Frontal cortex (tissue), 3 donors: ENCODE measurements at regions not wholly inside any gene's neighbourhood (a gene's known extent, or its start where the extent isn't known, plus 50 kb on each side); places are given as distances from the start of the nearest gene placed in this dataset.
"Not testable (repeated sequence)": the region's sequence is repeated elsewhere in the genome, so short reads cannot be mapped to it uniquely, and the experiment has no call there.

ENCODE experiments used
- DNase-seq, 2 donors: peaks; one replicate each; pipeline ENCODE4 v3.0.0; 2012; ENCODE audit warnings: low spot score in 2 of 2
- FAIRE-seq: peaks from 2 replicates; lab custom pipeline; 2012; peaks lifted over from hg19 to GRCh38; lab: Jason Lieb, UNC
- donor health status: control.
- donor health status: control.
- donor health status: control.

DNA sequence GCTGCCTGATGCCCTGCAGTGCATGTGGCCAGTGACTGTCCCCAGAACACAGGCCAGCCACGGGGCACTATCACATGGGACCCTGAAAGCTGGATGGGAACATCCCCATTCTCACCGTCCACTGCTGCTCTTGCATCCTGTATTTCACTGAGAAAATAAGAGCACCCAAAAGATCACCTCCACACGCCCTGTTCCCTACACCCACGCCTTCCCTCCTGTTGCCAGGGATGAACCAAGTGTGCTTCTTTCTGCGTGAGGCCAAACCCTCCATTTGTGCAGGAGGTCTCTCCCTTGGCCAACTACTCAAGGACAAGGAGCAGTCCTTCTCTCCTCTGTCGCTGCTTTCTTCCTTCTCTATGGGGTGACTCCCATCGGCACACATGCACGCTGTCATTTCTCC lies 118.3 kb downstream of the LRRC37A3 start:
- not testable (repeated sequence) for FAIRE-seq, DNase-seq

DNA sequence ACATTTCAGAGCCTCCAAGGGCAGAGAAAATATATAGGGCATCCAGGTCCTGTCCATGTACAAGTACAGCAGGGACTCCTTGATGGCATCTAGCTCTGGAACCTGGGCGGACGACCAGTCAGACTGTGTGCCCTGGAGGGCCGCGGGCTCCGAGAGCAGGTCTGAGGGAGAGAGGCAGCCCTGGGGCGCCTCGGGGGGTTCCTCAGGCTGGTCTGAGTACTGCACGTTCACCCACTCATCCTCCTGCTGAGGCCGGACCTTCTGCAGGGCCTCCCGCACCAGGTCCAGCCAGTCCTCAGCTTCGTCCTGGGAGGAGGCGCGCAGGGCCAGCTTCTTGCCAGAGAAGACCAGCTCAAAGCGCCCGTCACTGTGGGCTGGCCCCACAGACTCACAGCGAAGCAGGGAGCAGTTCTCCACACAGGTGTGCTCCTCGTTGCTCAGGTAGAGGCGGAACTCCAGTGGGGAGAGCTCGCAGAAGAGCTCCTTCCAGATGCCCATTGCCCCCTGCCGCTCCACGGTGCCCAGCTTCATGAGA lies 118.8 kb downstream of the LRRC37A3 start:
- FAIRE-seq, DNase-seq: not testable (repeated sequence)

- not testable (repeated sequence) for FAIRE-seq, DNase-seq
Measured at GRCh38 chr17:64799543-64800188, 119.6 kb downstream of the LRRC37A3 start.

- not testable (repeated sequence) for DNase-seq, FAIRE-seq
Measured at GRCh38 chr17:64798961-64799360, 120.3 kb downstream of the LRRC37A3 start.

GRCh38 chr17:64798489-64798790 lies 120.8 kb downstream of the LRRC37A3 start:
- DNase-seq, FAIRE-seq: not testable (repeated sequence)

- not testable (repeated sequence) for DNase-seq, FAIRE-seq
Measured at GRCh38 chr17:64797746-64798488, 121.4 kb downstream of the LRRC37A3 start.

DNA sequence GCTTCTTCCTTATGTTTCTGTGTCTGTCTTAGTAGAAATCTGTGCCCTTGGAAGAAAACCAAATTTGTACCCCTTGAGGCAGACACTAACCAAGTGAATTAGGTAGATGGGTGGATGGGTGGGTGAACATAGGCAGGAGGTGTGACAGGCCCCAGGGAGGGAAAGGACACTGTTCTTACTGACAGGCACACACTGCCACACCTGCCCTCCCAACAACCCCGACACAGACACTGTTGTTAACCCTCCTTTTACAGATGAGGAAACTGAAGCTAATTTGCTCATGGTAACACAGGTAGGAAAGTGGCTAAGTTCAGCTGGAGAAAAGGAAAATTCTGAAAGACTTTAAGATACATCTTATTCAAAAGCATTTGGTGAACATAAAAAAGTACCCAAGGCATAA lies 123.9 kb downstream of the LRRC37A3 start:
- DNase-seq, FAIRE-seq: not testable (repeated sequence)

GRCh38 chr17:64794548-64795274 lies 124.6 kb downstream of the LRRC37A3 start:
- FAIRE-seq, DNase-seq: not testable (repeated sequence)

DNA sequence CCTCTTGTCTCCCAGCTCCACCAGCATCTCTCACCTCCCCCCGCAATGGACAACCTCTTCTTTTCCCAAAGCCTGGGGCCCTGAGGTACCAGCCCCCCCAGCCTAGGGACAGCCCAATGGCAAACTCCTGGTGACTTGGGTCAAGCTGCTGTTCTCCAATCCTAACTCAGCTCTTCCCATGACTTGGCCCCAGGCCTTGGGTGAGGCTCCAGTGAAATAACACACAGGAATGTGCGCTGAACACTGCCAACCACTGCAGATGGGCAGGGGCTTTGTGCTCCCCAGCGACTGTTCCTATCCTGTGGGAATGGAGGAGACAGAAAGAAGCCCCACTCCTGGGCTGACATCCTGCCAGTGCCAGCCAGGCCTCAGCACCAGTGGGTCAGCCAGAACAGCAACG lies 125.2 kb downstream of the LRRC37A3 start:
- DNase-seq, FAIRE-seq: not testable (repeated sequence)

DNA sequence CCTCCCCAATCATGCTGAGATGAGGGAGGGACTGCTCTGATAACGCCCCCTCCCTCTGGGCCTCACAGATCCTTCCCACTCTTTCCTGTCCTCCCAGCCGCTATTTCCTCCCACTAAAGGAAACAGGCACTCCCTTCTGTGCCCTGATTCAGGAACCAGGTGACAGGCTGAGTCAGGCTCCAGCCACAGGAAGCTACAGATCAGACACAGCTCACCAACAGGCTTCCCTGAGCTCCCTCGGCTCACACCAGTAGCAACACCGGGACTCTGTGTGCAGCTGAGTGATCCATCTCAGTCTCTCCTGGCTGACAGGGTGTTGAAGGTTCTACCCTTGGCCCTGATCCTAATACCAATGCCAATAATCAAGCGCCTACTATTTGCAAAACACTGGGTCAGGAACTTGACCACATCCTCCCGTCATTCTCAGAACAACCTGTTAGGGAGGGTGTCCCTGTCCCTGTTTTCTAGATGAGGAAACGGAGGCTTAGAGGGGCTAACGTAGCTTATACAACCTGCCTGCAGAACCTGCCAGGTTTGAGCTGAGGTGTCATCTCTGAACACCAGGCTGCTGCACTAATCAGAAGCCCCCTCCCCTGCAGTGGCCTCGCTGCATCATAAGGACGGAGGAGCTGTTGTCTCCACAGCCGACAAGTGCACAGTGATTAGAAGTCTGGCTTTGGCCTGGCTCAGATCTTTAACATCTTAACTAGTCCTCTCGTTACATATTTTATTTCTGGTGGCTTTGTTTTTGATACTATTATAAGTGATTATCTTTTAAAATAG lies 126.3 kb downstream of the LRRC37A3 start:
- not testable (repeated sequence) for DNase-seq, FAIRE-seq

DNA sequence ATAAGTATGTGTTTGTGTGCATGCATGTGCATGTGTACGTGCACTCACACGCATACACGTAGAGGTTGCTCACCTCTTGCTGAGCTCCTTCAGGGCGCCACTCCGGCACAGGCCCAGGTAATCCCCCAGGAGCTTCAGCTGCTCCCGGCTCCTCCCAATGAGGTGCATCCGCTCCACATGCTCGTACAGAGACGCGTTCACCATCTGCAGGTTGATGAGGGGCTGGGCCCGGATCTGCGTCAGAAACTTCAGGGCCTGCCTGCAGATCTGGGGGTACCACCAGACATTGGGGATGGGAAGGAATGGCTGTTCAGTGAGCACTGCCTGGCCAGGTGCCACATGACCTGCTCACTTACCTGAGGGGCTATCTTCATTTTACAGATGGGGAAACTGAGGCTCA lies 127.0 kb downstream of the LRRC37A3 start:
- not testable (repeated sequence) for FAIRE-seq, DNase-seq

- not testable (repeated sequence) for FAIRE-seq, DNase-seq
Measured at GRCh38 chr17:64791691-64792090, 127.6 kb downstream of the LRRC37A3 start.

DNA sequence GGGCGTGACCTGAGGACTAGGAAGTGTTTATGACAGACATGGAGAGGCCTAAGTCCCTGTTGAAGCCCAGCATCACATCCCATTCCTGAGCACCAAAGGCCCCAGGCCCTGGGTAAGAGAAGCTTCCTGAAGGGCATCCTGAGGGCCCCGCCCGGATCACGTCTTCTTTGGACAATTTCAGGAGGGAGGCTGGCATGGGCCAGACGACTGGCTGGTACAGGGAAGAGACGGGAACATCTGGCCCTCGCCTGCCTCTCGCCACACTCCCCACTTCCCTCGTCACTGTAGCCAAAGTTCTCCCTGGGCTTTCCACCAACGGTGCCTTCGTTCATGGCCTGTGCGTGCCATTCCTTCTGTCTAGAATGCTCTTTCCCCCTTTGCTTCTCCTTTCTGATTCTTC lies 128.1 kb downstream of the LRRC37A3 start:
- not testable (repeated sequence) for DNase-seq, FAIRE-seq

- not testable (repeated sequence) for FAIRE-seq, DNase-seq
Measured at GRCh38 chr17:64790690-64791089, 128.6 kb upstream of the SMURF2 start.

DNA sequence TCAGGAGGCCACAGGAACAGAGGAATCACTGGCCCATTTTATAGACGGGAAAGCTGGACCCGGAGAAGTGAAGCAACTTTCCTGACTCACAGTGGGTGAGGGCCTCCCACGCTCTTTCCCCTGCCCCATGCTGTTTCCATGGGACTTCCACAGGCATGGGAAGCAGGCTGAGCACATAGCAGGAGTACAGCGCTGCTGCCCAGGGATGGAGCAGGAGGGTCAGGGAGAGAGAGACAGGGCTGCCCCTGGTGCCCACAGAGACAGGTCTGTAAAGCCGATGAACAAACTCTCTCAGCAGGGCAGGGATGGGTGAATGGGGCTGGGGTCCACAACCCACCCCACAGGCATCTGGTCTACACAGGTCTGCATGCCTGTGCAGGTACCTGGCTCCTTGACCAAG lies 128.1 kb upstream of the SMURF2 start:
- not testable (repeated sequence) for FAIRE-seq, DNase-seq

- not testable (repeated sequence) for DNase-seq, FAIRE-seq
Measured at GRCh38 chr17:64789061-64789445, 126.9 kb upstream of the SMURF2 start.

- FAIRE-seq (no peak), DNase-seq (no peak)
Measured at GRCh38 chr17:64788286-64789060, 126.4 kb upstream of the SMURF2 start.

DNA sequence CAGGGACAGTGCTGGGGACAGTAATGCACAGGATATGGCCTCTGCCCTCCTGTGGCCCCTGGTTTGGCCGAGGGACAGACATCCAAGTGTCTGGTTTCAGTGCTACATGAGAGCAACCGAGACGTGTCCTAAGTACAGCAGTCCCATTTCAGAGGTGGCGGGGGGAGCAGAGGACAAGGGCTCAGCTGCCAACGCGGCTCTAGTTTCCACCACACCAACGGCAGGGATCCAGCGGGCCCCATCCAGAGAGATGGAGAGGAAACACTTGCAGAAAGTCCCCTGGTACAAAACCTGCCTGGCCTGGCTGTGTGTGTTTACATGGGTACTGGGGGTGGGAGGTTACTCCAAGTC lies 125.8 kb upstream of the SMURF2 start:
- DNase-seq: no peak
- FAIRE-seq: no peak
